ENCODE measurements at regions not wholly inside any gene's neighbourhood (a gene's known extent, or its start where the extent isn't known, plus 50 kb on each side); places are given as distances from the start of the nearest gene placed in this dataset.

DNA sequence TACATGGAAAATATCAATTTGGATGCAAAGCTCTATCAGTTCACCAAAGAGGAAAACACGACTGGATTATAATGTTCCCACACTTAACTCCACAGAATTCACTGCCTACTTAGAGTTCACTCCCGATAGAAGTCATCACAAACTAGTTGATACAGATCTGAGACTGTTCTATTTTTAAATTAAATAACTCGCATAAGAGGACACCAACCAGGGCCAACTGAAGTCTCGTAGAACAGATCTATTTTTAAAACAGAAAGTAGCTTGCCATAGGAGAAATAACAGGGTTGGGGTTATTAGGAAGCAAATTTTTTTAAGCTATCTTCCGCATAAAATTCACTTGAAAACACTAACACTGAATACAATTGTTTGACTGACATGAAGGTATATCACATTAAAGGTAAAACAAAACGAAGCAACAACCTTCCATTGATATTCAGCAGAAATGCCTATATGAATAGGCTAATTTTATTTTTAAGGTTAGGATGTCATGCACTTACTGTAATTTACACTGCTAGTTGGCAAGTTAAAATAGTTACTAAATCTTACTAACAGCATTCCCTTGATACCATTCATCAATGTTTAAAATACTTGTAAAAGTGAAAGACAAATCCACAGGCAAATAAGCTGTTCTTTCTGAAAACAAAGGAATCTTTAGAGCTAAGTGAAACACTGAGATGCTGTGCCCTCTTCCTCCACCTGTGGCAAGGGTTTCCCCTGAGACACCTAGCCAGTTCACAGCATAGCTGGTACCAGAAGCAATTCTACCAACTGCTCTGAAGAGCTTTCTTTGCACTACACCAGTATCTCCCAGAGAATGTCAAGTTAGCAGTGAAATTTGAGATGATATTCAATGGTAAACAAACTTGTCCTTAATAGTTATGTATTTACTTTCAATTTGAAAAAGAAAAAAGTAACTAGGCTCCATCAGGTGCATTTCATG is 186.7 kb upstream of the ANK3 start:
- H3K36me3 ChIP-seq (ENCODE audit: control insufficient read depth in 4 of 4, insufficient read depth in 3 of 4, low read depth in 1 of 4, low read length in 3 of 4): no peaks in the 10 kb centered on the region
- H3K9me3 ChIP-seq (ENCODE audit: control insufficient read depth in 4 of 4, low read length in 3 of 4): no peaks in the 10 kb centered on the region
- DNase-seq (ENCODE audit: low spot score): no peak
- H3K9ac ChIP-seq (ENCODE audit: low read depth in 1 of 2, low read length in 2 of 2): no peak overlapping the region
- H3K27me3 ChIP-seq (ENCODE audit: control insufficient read depth in 4 of 4, insufficient read depth in 4 of 4, low read length in 3 of 4): no peaks in the 10 kb centered on the region
- no peak overlapping the region for H3K4me3 ChIP-seq (ENCODE audit: low read depth in 1 of 3, low read length in 3 of 3)
- no peak for TF ChIP-seq RAD21 (IDR thresholded peaks at IDR 0.05)
- TF ChIP-seq JUND (IDR thresholded peaks at IDR 0.05): no peak
- TF ChIP-seq, protein P1, sequence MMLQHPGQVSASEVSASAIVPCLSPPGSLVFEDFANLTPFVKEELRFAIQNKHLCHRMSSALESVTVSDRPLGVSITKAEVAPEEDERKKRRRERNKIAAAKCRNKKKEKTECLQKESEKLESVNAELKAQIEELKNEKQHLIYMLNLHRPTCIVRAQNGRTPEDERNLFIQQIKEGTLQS (IDR thresholded peaks at IDR 0.05): no peak
- no peak for TF ChIP-seq SP1 (IDR thresholded peaks at IDR 0.05)
- TF ChIP-seq GABPA (IDR thresholded peaks at IDR 0.05 in 1 of 2, conservative IDR thresholded peaks at IDR 0.05 in 1 of 2): no peak
- TF ChIP-seq, protein P2, sequence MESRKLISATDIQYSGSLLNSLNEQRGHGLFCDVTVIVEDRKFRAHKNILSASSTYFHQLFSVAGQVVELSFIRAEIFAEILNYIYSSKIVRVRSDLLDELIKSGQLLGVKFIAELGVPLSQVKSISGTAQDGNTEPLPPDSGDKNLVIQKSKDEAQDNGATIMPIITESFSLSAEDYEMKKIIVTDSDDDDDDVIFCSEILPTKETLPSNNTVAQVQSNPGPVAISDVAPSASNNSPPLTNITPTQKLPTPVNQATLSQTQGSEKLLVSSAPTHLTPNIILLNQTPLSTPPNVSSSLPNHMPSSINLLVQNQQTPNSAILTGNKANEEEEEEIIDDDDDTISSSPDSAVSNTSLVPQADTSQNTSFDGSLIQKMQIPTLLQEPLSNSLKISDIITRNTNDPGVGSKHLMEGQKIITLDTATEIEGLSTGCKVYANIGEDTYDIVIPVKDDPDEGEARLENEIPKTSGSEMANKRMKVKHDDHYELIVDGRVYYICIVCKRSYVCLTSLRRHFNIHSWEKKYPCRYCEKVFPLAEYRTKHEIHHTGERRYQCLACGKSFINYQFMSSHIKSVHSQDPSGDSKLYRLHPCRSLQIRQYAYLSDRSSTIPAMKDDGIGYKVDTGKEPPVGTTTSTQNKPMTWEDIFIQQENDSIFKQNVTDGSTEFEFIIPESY (IDR thresholded peaks at IDR 0.05): no peak
- no peak for TF ChIP-seq YY1 (IDR thresholded peaks at IDR 0.05)
- TF ChIP-seq TAF1 (conservative IDR thresholded peaks at IDR 0.05): no peak
- TF ChIP-seq, protein P3, sequence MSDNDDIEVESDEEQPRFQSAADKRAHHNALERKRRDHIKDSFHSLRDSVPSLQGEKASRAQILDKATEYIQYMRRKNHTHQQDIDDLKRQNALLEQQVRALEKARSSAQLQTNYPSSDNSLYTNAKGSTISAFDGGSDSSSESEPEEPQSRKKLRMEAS (IDR thresholded peaks at IDR 0.05): no peak
- TF ChIP-seq RXRA (IDR thresholded peaks at IDR 0.05): no peak
- no peak for TF ChIP-seq FOXA1 (IDR thresholded peaks at IDR 0.05)
- TF ChIP-seq NR2F2 (IDR thresholded peaks at IDR 0.05): no peak
- TF ChIP-seq HNF4G (IDR thresholded peaks at IDR 0.05): no peak
- TF ChIP-seq, protein P4, sequence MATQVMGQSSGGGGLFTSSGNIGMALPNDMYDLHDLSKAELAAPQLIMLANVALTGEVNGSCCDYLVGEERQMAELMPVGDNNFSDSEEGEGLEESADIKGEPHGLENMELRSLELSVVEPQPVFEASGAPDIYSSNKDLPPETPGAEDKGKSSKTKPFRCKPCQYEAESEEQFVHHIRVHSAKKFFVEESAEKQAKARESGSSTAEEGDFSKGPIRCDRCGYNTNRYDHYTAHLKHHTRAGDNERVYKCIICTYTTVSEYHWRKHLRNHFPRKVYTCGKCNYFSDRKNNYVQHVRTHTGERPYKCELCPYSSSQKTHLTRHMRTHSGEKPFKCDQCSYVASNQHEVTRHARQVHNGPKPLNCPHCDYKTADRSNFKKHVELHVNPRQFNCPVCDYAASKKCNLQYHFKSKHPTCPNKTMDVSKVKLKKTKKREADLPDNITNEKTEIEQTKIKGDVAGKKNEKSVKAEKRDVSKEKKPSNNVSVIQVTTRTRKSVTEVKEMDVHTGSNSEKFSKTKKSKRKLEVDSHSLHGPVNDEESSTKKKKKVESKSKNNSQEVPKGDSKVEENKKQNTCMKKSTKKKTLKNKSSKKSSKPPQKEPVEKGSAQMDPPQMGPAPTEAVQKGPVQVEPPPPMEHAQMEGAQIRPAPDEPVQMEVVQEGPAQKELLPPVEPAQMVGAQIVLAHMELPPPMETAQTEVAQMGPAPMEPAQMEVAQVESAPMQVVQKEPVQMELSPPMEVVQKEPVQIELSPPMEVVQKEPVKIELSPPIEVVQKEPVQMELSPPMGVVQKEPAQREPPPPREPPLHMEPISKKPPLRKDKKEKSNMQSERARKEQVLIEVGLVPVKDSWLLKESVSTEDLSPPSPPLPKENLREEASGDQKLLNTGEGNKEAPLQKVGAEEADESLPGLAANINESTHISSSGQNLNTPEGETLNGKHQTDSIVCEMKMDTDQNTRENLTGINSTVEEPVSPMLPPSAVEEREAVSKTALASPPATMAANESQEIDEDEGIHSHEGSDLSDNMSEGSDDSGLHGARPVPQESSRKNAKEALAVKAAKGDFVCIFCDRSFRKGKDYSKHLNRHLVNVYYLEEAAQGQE (IDR thresholded peaks at IDR 0.05): no peak
- TF ChIP-seq EGR1 (IDR thresholded peaks at IDR 0.05; ENCODE audit: low read depth in 2 of 2): no peak
- no peak for TF ChIP-seq HNF4A (conservative IDR thresholded peaks at IDR 0.05)
- TF ChIP-seq FOXA2 (IDR thresholded peaks at IDR 0.05): no peak
- TF ChIP-seq, protein P5, sequence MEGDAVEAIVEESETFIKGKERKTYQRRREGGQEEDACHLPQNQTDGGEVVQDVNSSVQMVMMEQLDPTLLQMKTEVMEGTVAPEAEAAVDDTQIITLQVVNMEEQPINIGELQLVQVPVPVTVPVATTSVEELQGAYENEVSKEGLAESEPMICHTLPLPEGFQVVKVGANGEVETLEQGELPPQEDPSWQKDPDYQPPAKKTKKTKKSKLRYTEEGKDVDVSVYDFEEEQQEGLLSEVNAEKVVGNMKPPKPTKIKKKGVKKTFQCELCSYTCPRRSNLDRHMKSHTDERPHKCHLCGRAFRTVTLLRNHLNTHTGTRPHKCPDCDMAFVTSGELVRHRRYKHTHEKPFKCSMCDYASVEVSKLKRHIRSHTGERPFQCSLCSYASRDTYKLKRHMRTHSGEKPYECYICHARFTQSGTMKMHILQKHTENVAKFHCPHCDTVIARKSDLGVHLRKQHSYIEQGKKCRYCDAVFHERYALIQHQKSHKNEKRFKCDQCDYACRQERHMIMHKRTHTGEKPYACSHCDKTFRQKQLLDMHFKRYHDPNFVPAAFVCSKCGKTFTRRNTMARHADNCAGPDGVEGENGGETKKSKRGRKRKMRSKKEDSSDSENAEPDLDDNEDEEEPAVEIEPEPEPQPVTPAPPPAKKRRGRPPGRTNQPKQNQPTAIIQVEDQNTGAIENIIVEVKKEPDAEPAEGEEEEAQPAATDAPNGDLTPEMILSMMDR (IDR thresholded peaks at IDR 0.05; ENCODE audit: low read depth, low read length, missing input control): no peak
- H3K27ac ChIP-seq (ENCODE audit: low read depth in 1 of 2, low read length in 2 of 2): no peak overlapping the region
- 64% methylated on average over 6 of the region's 6 CpGs for WGBS
- H3K4me1 ChIP-seq (ENCODE audit: control insufficient read depth in 4 of 4, insufficient read depth in 4 of 4, low read length in 3 of 4): peaks cover 0 to 15% (median 9%) of the 10 kb centered on the region in 4 donors

Data from liver (tissue), 8 donors.